ENCODE measurements at regions not wholly inside any gene's neighbourhood (a gene's known extent, or its start where the extent isn't known, plus 50 kb on each side); places are given as distances from the start of the nearest gene placed in this dataset.

DNA sequence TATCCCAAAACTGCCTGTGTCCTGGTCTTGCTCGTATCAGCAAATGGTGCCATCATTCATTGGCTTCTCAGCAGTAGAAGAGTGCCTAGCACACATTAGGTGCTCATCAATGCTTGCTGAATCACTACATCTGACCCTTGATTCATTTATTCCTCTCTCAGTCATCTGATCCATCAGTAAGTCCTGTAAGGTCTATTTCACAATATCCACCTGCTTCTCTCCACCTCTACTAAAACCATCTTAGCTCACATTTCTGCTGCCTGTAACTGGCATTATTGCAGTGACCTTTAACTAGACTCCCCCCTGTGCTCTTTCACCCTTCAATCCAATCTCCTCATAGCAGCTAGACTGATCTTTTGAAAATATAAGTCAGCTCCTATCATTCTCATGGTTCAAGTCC, 387.6 kb upstream of the SPRED2 start:
- TF ChIP-seq, protein P1, sequence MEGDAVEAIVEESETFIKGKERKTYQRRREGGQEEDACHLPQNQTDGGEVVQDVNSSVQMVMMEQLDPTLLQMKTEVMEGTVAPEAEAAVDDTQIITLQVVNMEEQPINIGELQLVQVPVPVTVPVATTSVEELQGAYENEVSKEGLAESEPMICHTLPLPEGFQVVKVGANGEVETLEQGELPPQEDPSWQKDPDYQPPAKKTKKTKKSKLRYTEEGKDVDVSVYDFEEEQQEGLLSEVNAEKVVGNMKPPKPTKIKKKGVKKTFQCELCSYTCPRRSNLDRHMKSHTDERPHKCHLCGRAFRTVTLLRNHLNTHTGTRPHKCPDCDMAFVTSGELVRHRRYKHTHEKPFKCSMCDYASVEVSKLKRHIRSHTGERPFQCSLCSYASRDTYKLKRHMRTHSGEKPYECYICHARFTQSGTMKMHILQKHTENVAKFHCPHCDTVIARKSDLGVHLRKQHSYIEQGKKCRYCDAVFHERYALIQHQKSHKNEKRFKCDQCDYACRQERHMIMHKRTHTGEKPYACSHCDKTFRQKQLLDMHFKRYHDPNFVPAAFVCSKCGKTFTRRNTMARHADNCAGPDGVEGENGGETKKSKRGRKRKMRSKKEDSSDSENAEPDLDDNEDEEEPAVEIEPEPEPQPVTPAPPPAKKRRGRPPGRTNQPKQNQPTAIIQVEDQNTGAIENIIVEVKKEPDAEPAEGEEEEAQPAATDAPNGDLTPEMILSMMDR (IDR thresholded peaks at IDR 0.05; ENCODE audit: insufficient read depth, low read depth, low read length) = no peak
- no peak for TF ChIP-seq EZH2 (IDR thresholded peaks at IDR 0.05; ENCODE audit: insufficient read depth, low read length)
